ENCODE measurements at regions not wholly inside any gene's neighbourhood (a gene's known extent, or its start where the extent isn't known, plus 50 kb on each side); places are given as distances from the start of the nearest gene placed in this dataset.

DNA sequence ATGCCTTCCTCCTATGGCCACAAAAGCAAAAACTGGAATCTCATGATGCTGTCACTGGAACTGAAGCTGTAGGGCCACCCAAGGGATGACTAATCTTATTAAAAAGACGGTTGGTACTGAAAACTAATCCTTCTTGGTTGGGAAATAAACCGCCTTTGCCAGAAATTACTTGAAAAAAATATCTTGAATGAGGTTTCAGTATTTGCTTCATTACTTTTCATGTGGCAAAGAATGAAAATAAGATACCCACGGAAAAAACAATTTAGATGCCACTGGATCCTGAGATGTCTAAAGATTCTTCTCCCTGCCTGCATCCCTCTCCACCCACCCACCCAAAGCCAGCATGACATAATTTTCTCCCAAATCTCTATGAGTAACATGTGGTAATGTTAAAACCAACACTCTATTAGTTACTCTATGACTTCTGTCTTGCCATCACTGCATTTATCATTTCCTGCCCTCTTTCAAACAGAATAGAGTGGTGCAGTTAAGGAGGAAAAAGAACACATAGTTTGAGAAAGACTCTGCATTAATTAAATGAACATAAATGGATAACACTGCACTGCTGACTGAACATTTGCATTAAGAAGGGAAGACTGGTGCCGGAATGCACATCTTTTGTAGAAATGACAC is 111.8 kb upstream of the DPH6 start:
- no peak for DNase-seq (ENCODE audit: low read depth in 2 of 2)

DNA sequence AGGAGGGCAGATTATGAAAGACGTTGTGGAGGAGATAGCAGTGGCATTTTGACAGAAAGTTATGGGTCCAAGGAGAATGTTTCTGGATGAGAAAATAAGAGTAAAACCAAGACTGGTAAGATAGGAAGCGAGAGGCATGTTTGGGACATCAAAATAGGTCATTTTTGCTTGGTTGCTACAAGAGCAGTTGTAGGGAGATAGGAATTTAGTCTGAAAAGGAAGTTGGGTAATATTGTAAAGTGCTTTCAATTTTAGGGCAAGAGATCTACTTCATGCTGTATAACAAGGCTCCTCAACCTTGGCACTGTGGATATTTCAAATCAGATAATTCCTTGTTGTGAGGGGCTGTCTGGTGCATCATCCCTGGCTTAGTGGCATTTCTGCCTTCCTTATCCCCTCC is 118.0 kb upstream of the DPH6 start:
- no peak for DNase-seq (ENCODE audit: low read depth in 2 of 2)

DNA sequence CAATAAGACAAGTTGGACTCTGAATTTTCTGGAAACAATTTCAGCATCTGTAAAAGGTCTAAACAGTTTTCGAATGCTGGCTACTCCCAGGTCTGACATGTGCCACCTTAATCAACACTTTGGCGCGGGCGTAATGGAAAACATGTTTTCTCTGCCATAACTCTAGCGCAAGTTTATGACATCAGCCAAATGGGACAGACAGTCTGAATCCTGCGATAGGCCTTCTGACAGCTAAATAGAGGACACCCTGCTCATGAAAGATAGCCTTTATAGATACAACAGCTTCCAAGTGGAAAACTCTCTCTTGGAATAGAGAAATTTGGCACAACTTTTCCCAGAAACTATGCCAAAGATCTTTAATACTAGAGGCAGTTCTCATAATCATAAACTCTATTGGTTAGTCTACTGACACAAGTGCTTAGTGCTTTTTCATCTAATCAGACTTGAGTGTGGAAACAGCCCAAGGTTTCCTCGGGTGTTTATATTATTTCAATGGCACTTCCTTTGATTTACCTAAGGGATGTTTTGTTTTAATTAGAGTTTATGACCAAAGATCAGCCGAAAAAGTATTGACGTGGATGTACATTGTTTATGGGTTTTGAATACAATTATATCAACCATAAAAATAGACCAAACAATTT is 120.1 kb upstream of the DPH6 start:
- DNase-seq (ENCODE audit: low read depth in 2 of 2) = no peak

- no peak for DNase-seq (ENCODE audit: low read depth in 2 of 2)
Observed at GRCh38 chr15:35667908-35668307, 121.9 kb upstream of the DPH6 start.

GRCh38 chr15:35669021-35669420 is 123.1 kb upstream of the DPH6 start:
- DNase-seq (ENCODE audit: low read depth in 2 of 2) = no peak

GRCh38 chr15:35669432-35670045 is 123.6 kb upstream of the DPH6 start:
- DNase-seq (ENCODE audit: low read depth in 2 of 2) = no peak

DNA sequence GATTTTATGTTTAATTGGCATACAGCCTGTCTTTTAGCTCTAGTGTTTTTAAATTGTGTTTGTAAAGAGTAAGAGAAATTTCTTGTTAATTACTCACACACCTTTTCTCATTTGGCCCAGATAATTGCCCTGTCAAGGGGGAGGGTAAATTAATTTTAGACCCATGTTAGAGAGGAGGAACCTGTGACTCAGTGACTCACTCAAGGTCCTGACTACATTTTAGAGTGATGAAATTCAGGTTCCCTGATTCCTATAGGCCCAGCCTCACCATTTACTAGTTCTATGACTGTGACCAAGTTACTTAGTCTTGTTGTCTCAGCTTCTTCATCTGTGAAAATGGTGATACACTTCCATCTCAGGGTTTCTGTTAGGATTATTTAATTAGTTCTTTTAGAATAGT is 125.2 kb upstream of the DPH6 start:
- DNase-seq (ENCODE audit: low read depth in 2 of 2) = no peak

DNA sequence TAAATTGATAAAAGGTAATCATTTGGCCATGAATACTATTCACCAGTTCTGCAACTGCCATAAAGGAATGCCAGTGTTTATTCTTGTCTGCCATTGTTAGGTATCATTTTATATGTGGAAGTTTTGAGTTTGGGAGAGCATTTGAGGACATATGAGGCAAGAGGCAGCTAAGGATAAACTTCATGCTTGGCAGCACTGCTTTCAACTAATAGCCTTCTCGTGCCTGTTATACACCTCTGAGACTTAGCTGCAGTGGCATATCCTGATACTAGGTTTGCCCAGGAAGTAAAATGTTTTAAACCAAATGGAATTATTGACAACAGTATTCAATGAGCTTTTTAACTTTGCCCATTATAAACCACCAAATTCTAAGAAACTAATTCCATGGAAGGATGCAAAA is 126.0 kb upstream of the DPH6 start:
- no peak for DNase-seq (ENCODE audit: low read depth in 2 of 2)

- no peak for DNase-seq (ENCODE audit: low read depth in 2 of 2)
Observed at GRCh38 chr15:35673093-35673684, 127.2 kb upstream of the DPH6 start.

DNA sequence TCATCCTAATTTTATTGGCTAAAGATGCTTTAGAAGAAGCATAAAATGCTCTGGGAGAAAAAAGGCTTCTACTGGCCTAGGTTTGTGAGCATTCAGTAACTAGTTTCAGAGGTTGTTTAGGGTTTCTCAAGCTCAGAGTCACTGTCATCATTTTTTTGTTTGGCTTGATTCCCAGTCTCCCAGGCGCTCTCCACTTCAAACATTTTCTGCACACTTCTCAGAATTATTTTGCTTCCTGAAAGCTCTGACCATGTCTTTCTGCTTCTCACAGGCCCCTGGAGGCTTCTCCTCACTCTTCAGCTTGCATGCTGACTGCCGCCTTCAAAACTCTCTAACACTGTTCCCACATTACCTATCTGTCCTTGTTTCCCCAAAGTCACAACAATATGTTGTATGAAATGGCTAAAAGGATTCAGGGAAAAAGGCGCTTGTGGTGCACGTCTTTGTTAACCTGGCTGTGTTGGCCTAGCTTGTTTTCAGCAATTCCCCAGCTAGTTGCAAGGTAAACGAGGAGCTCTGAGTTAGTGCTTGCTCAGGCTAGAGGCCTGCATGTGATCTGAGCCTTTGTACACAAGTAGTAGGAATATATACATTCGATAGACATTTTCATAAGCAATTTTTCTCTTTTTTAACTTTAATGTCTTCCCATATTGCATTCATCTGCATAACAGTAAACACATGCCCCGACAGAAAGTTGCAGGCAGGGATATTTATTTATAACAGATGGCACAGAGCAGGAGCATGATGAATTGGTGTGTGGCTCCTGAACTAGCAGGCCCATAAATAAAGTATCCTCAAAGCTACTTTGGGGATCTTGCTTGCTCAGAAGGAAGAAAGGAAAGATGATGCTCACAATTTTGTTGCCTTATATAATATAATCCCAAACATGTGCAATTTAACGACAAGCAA is 129.2 kb upstream of the DPH6 start:
- no peak for DNase-seq (ENCODE audit: low read depth in 2 of 2)

GRCh38 chr15:35678774-35679173 is 132.8 kb upstream of the DPH6 start:
- DNase-seq (ENCODE audit: low read depth in 2 of 2) = no peak

DNA sequence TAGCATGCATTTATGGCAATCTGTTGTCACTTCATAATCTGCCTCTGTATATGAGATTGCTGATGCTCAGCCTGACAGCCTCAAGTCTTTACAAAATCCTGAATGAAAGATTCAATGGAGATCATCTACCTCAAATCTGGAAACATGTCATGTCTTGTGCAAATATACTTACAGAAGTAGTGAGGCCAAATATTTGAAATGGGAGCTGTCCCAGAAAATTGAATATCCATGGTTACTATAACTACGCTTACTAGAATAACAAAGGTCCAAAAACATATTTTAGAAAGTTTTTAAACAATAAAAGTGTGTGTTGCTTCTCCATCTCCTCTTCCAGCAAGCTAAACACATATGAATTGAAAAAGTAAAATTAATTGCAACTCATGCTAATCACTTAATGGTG is 133.2 kb upstream of the DPH6 start:
- no peak for DNase-seq (ENCODE audit: low read depth in 2 of 2)

DNA sequence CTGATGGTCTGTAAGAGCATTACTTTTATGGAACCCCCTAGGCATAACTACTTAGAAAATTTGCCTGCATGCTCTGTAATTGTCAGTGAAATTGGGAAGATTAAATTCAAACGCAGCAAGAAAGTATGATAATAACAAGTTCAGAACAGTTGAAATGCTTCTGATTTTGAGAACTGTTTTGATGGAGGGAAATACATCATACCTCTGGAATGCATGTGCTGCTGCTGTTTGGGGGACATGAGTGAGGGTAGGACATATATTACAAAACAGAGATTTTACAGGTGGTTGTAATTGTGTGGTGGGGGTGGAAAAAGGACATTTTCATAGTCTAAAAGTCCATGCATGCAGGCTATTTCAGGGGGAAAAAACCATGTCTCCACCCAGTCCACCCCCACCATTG is 135.0 kb upstream of the DPH6 start:
- no peak for DNase-seq (ENCODE audit: low read depth in 2 of 2)

- no peak for DNase-seq (ENCODE audit: low read depth in 2 of 2)
Observed at GRCh38 chr15:35686347-35686746, 140.4 kb upstream of the DPH6 start.

DNA sequence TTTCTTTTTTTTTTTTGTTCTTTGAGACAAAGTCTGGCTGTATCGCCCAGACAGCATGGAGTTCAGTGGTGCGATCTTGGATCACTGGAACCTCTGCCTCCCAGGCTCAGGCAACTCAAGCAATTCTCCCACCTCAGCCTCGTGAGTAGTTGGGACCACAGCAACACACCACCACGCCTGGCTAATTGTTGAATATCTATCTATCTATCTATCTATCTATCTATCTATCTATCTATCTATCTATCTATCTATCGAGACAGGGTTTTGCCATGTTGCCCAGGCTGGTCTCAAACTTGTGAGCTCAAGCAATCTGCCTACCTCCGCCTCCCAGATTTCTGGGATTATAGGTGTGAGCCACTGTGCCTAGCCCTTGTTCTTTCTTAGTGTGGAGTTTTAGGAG is 143.3 kb upstream of the DPH6 start:
- no peak for DNase-seq (ENCODE audit: low read depth in 2 of 2)

DNA sequence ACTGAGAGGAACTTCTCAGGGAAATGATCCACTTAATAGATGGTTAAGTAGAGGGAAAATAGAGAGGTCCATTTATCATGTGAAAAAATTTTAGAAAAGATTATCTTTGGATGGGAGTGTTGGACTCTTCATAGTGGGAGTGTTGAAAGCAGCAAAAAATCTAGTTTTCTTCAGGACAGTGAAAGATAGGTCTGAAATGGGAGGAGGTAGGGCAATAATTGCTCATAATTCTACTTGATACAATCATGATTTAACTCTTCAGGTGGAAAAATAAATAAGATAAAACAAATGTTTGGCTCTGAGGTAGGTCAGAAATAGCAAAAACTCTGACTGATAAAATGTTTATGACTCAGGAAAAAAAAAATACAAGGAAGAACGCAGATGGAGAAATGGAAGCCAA is 144.1 kb upstream of the DPH6 start:
- no peak for DNase-seq (ENCODE audit: low read depth in 2 of 2)

- DNase-seq (ENCODE audit: low read depth in 2 of 2) = no peak
Observed at GRCh38 chr15:35690698-35691116, 144.7 kb upstream of the DPH6 start.

- no peak for DNase-seq (ENCODE audit: low read depth in 2 of 2)
Observed at GRCh38 chr15:35691173-35691761, 145.3 kb upstream of the DPH6 start.

DNA sequence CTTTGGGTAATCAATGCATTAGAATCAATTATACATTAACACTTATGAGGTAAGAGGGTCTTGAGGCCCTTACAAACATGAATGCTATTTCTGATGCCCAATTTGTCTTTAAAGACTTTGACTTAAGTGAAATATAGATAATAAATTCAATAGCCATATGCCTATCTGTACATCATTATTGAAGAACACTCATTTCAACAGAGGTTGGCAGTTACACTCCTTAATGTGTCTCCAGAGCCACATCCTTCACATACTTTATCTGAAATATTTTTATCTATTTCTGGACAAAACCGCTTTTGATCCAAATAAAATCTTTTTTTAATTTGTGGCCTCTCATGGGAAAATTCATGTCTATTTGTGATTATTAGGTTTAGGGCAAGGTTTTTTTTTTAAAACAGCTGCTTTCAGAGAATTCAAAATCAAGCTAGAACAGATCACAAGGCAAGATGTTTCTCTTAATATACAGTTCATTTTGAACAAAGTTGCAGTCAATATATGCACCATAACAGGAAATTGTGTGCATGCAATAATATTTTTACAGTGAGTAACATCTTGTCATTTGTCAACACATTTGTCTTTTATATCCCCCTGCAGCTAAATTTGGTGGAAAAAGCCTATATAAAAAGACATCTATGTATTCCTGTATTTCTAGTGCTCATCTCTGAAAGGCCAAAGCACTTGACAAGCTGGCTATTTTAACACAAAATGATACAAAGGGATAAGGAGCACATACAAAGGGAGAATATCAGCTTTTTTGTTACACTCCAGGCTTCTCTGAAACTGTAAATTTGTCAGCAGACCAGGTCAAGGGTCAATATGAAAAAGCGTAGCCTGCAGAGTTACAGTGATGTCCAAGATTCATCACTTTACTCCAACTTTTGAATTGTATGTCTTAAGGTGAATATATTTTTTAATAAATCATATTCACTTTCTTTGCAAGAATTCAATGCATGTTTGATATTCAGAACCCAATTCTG is 146.2 kb upstream of the DPH6 start:
- no peak for DNase-seq (ENCODE audit: low read depth in 2 of 2)

DNA sequence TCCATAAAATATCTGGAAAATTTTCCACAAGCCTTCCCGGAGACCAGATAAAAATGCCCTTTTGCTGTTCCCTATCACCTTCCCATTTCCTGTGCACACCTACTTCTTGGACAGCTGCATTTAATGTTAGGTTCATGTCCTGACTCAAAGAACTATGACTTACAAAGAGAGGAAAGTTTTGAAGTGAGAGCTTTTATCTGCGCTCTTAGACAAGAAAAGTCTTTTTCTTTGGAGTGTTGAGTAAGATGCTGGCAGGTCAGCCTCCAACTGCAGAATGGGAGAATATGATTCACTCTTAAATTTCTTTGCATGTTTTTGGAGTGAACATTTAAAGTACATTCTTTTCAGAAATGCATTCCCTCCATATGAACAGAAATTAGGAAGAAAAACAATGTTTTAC is 147.3 kb upstream of the DPH6 start:
- no peak for DNase-seq (ENCODE audit: low read depth in 2 of 2)
